GM23248 (cell line): ENCODE measurements at regions not wholly inside any gene's neighbourhood (a gene's known extent, or its start where the extent isn't known, plus 50 kb on each side); places are given as distances from the start of the nearest gene placed in this dataset.

Experiments used
- DNase-seq: peaks from one replicate; pipeline ENCODE4 v3.0.0-alpha.2; 2015
- H2AFZ ChIP-seq: fragments of 200-600 bp; sonication (generic); 2 replicates; pipeline ENCODE4 v1.6.1; 2016; ENCODE audit warnings: antibody characterized with exemption
- H3F3A ChIP-seq: fragments of 200-600 bp; sonication (generic); 2 replicates; pipeline ENCODE4 v1.6.1; 2016; ENCODE audit warnings: mild to moderate bottlenecking, antibody characterized with exemption, mixed run types; ENCODE audit not compliant: insufficient read depth
- H3K27ac ChIP-seq: fragments of 200-600 bp; sonication (generic); 2 replicates; pipeline ENCODE4 v1.5.1; 2016; ENCODE audit warnings: mild to moderate bottlenecking
- H3K27me3 ChIP-seq: fragments of 200-600 bp; sonication (generic); replicated peaks from 2 replicates; pipeline ENCODE4 v1.6.1; 2016; ENCODE audit warnings: mild to moderate bottlenecking; ENCODE audit not compliant: insufficient read depth
- H3K36me3 ChIP-seq: fragments of 200-600 bp; sonication (generic); 2 replicates; pipeline ENCODE4 v1.6.1; 2016; ENCODE audit warnings: low read depth, mild to moderate bottlenecking
- H3K4me1 ChIP-seq: fragments of 200-600 bp; sonication (generic); 2 replicates; pipeline ENCODE4 v1.6.1; 2016; ENCODE audit warnings: mild to moderate bottlenecking; ENCODE audit not compliant: insufficient read depth
- H3K4me2 ChIP-seq: fragments of 200-600 bp; sonication (generic); one replicate; pipeline ENCODE4 v1.6.1; 2016; ENCODE audit warnings: mild to moderate bottlenecking; ENCODE audit not compliant: unreplicated experiment
- H3K4me3 ChIP-seq: fragments of 200-600 bp; sonication (generic); 2 replicates; pipeline ENCODE4 v1.5.1; 2016; ENCODE audit warnings: mild to moderate bottlenecking
- H3K79me2 ChIP-seq: fragments of 200-600 bp; sonication (generic); 2 replicates; pipeline ENCODE4 v1.6.1; 2016; ENCODE audit warnings: mild to moderate bottlenecking; ENCODE audit not compliant: insufficient read depth
- H3K9ac ChIP-seq: fragments of 200-600 bp; sonication (generic); 2 replicates; pipeline ENCODE4 v1.6.1; 2016; ENCODE audit warnings: mild to moderate bottlenecking
- H3K9me2 ChIP-seq: fragments of 200-600 bp; sonication (generic); 2 replicates; pipeline ENCODE4 v1.6.1; 2016; ENCODE audit warnings: mixed run types, mild to moderate bottlenecking, moderate library complexity; ENCODE audit not compliant: insufficient read depth
- H3K9me3 ChIP-seq: fragments of 200-600 bp; sonication (generic); one replicate; pipeline ENCODE4 v1.6.1; 2017; ENCODE audit warnings: low read depth
- H4K20me1 ChIP-seq: fragments of 200-600 bp; sonication (generic); 2 replicates; pipeline ENCODE4 v1.6.0; 2016; ENCODE audit not compliant: insufficient read depth
- EZH2 ChIP-seq: fragments of 200-600 bp; sonication (generic); IDR thresholded peaks from 2 replicates; pipeline ENCODE4 v1.6.1; 2018; ENCODE audit warnings: antibody characterized with exemption, mild to moderate bottlenecking; ENCODE audit not compliant: insufficient read depth, poor library complexity, severe bottlenecking
- EZH2phosphoT487 ChIP-seq: fragments of 200-600 bp; sonication (generic); IDR thresholded peaks from 2 replicates; pipeline ENCODE4 v1.6.1; 2018; ENCODE audit warnings: antibody characterized with exemption, moderate library complexity, mild to moderate bottlenecking, low read depth; ENCODE audit not compliant: insufficient read depth
- whole genome bisulfite sequencing, 2 experiments: methylation state at CpG; one replicate each; pipeline ENCODE4 v1.1.6; 2015 to 2017; ENCODE audit warnings: low lambda C conversion rate in 2 of 2, low coverage in 1 of 2; ENCODE audit errors: missing lambda C conversion rate in 2 of 2; 5-methylcytosine and 5-hydroxymethylcytosine counted together
- in situ Hi-C: fragments of 300-500 bp; cut with MboI; formaldehyde crosslinking; loops from 2 replicates; pipeline ENCODE4 v1.15.0; 2020

- in situ Hi-C loops, result no loop called here
- Histone ChIP-seq H3K4me3 (no peak overlapping the region), H2AFZ (no peak overlapping the region), H3K36me3 (no peaks in the 10 kb centered on the region), H3K27me3 (no peaks in the 10 kb centered on the region), H4K20me1 (no peaks in the 10 kb centered on the region), H3K9me3 (no peaks in the 10 kb centered on the region), H3K4me1 (peaks cover 20% of the 10 kb centered on the region), H3K9me2 (no peaks in the 10 kb centered on the region), H3K4me2 (no peak overlapping the region), H3F3A (peaks cover 22% of the 10 kb centered on the region), H3K79me2 (no peaks in the 10 kb centered on the region), H3K9ac (no peak overlapping the region), H3K27ac (no peak overlapping the region)
- no peak for DNase-seq
- WGBS, 2 experiments, result 71 to 79% methylated on average over 9 of the region's 9 CpGs
- TF ChIP-seq EZH2 (no peak), EZH2phosphoT487 (no peak)
These were observed 127.7 kb downstream of the LRATD1 start for GRCh38 chr2:14760169-14760568.

- Histone ChIP-seq H3K27ac (no peak overlapping the region), H3K9ac (no peak overlapping the region), H4K20me1 (no peaks in the 10 kb centered on the region), H3K4me1 (peaks cover 12% of the 10 kb centered on the region), H3K9me2 (no peaks in the 10 kb centered on the region), H3K4me3 (no peak overlapping the region), H3K79me2 (no peaks in the 10 kb centered on the region), H3F3A (peaks cover 12% of the 10 kb centered on the region), H2AFZ (no peak overlapping the region), H3K36me3 (no peaks in the 10 kb centered on the region), H3K4me2 (no peak overlapping the region), H3K27me3 (no peaks in the 10 kb centered on the region), H3K9me3 (no peaks in the 10 kb centered on the region)
- TF ChIP-seq EZH2, result no peak
- no peak for TF ChIP-seq EZH2phosphoT487
- WGBS, 2 experiments, result 90 to 92% methylated on average over 11 of the region's 11 CpGs
- in situ Hi-C loops, result no loop called here
- DNase-seq, result no peak
These were observed 128.6 kb downstream of the LRATD1 start for GRCh38 chr2:14761118-14761517.

- Histone ChIP-seq H3K9ac (no peak overlapping the region), H3K4me2 (no peak overlapping the region), H2AFZ (no peak overlapping the region), H3K27me3 (no peaks in the 10 kb centered on the region), H3K36me3 (no peaks in the 10 kb centered on the region), H4K20me1 (no peaks in the 10 kb centered on the region), H3K9me2 (no peaks in the 10 kb centered on the region), H3F3A (peaks cover 9% of the 10 kb centered on the region), H3K4me1 (peaks cover 13% of the 10 kb centered on the region), H3K27ac (no peak overlapping the region), H3K9me3 (no peaks in the 10 kb centered on the region), H3K4me3 (no peak overlapping the region), H3K79me2 (no peaks in the 10 kb centered on the region)
- no peak for DNase-seq
- in situ Hi-C loops, result no loop called here
- 92 to 94% methylated on average over 2 of the region's 2 CpGs for WGBS, 2 experiments
- TF ChIP-seq EZH2 (no peak), EZH2phosphoT487 (no peak)
These were observed 141.2 kb downstream of the LRATD1 start for GRCh38 chr2:14773696-14774095.

GRCh38 chr2:14774436-14774968 is 142.0 kb downstream of the LRATD1 start:
- Histone ChIP-seq H3F3A (peaks cover 14% of the 10 kb centered on the region), H3K9me3 (no peaks in the 10 kb centered on the region), H3K9ac (no peak overlapping the region), H3K4me3 (no peak overlapping the region), H3K36me3 (no peaks in the 10 kb centered on the region), H3K4me1 (peaks cover 21% of the 10 kb centered on the region), H3K4me2 (no peak overlapping the region), H3K9me2 (no peaks in the 10 kb centered on the region), H2AFZ (no peak overlapping the region), H3K27ac (no peak overlapping the region), H4K20me1 (no peaks in the 10 kb centered on the region), H3K79me2 (no peaks in the 10 kb centered on the region), H3K27me3 (no peaks in the 10 kb centered on the region)
- TF ChIP-seq EZH2phosphoT487 (no peak), EZH2 (no peak)
- no peak for DNase-seq
- in situ Hi-C loops, result no loop called here
- WGBS, 2 experiments, result 76 to 77% methylated on average over 5 of the region's 5 CpGs

- in situ Hi-C loops, result no loop called here
- no peak overlapping the region for H3K4me3 ChIP-seq
- H3K9ac ChIP-seq, result no peak overlapping the region
- TF ChIP-seq EZH2phosphoT487 (no peak), EZH2 (no peak)
- H3K4me1 ChIP-seq, result peaks cover 22% of the 10 kb centered on the region
- no peaks in the 10 kb centered on the region for H4K20me1 ChIP-seq
- H3K36me3 ChIP-seq, result no peaks in the 10 kb centered on the region
- no peak overlapping the region for H2AFZ ChIP-seq
- no peaks in the 10 kb centered on the region for H3K9me2 ChIP-seq
- no peaks in the 10 kb centered on the region for H3K79me2 ChIP-seq
- H3K4me2 ChIP-seq, result no peak overlapping the region
- DNase-seq, result no peak
- peaks cover 14% of the 10 kb centered on the region for H3F3A ChIP-seq
- 32 to 63% methylated on average over 1 of the region's 1 CpG for WGBS, 2 experiments
- no peaks in the 10 kb centered on the region for H3K27me3 ChIP-seq
- H3K9me3 ChIP-seq, result no peaks in the 10 kb centered on the region
- H3K27ac ChIP-seq, result no peak overlapping the region
These were observed 143.7 kb downstream of the LRATD1 start for GRCh38 chr2:14776216-14776615.
